ENCODE measurements at regions not wholly inside any gene's neighbourhood (a gene's known extent, or its start where the extent isn't known, plus 50 kb on each side); places are given as distances from the start of the nearest gene placed in this dataset.

DNA sequence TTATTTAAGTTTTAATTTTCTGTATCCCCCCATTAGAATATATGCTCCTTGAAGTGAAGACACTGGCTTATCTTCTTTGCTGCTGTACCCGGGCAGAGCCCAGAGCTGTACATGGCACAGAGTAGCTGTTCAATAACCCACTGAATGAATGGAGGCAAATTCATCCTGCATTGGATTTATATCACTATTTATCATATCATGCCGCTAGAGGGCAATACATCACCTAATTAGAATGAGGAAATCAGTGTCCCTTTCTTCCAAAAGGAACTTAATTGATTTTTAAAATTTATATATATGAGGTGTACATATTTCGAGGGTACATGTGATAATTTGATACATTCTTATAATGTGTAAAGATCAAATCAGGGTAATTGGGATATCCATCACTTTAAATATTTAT is 89.2 kb upstream of the TMEM260 start:
- H3K4me3 ChIP-seq (ENCODE audit: low read length): no peak overlapping the region
- Mint-ChIP-seq H3K9me3 (no peaks in the 10 kb centered on the region), H3K4me3 (no peak overlapping the region), H3K27me3 (peaks cover 10% of the 10 kb centered on the region), H3K36me3 (ENCODE audit: low read depth) (no peaks in the 10 kb centered on the region), H3K4me1 (ENCODE audit: low read depth) (peaks cover 11% of the 10 kb centered on the region), H3K27ac (no peak overlapping the region)
- intact Hi-C loops (cut with DNase I, micrococcal nuclease): loop anchor here (1.0 to 10.0 kb wide), 3 partner anchors 712 to 1584 kb away; no protein-coding TSS in a partner anchor
- DNase-seq (peak in 3 of 14 experiments; percentile 44 to 55 (median 50)), ATAC-seq (ENCODE audit: poor library complexity) (peak; percentile 37)
- no peaks in the 10 kb centered on the region for H3K36me3 ChIP-seq (ENCODE audit: insufficient read depth, low read length)
- no peaks in the 10 kb centered on the region for H3K27me3 ChIP-seq (ENCODE audit: control insufficient read depth in 1 of 2, insufficient read depth in 2 of 2, low read length in 2 of 2)
- peaks cover 5% of the 10 kb centered on the region for H3K4me1 ChIP-seq (ENCODE audit: insufficient read depth, low read length)
- ChIA-PET POLR2A (interaction anchor here (0.8 kb wide), 1 partner anchor 16 kb away, joined by 3 read pairs; no protein-coding TSS in a partner anchor), CTCF (interaction anchor here (0.9 to 2.5 kb wide), 5 partner anchors 8 to 827 kb away, joined by 3 to 8 read pairs (median 5); no protein-coding TSS in a partner anchor)
- no peak overlapping the region for H3K27ac ChIP-seq (ENCODE audit: low read depth in 1 of 2, low read length in 2 of 2)
- H3K9me3 ChIP-seq (ENCODE audit: control insufficient read depth in 1 of 2, insufficient read depth in 1 of 2, low read length in 2 of 2): no peaks in the 10 kb centered on the region
- TF ChIP-seq, protein P1, sequence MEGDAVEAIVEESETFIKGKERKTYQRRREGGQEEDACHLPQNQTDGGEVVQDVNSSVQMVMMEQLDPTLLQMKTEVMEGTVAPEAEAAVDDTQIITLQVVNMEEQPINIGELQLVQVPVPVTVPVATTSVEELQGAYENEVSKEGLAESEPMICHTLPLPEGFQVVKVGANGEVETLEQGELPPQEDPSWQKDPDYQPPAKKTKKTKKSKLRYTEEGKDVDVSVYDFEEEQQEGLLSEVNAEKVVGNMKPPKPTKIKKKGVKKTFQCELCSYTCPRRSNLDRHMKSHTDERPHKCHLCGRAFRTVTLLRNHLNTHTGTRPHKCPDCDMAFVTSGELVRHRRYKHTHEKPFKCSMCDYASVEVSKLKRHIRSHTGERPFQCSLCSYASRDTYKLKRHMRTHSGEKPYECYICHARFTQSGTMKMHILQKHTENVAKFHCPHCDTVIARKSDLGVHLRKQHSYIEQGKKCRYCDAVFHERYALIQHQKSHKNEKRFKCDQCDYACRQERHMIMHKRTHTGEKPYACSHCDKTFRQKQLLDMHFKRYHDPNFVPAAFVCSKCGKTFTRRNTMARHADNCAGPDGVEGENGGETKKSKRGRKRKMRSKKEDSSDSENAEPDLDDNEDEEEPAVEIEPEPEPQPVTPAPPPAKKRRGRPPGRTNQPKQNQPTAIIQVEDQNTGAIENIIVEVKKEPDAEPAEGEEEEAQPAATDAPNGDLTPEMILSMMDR (IDR thresholded peaks at IDR 0.05): peak; percentile 77

- Histone ChIP-seq H3K27ac (ENCODE audit: low read depth in 1 of 2, low read length in 2 of 2) (no peak overlapping the region), H3K4me3 (ENCODE audit: low read length) (no peak overlapping the region), H3K4me1 (ENCODE audit: insufficient read depth, low read length) (peaks cover 5% of the 10 kb centered on the region), H3K36me3 (ENCODE audit: insufficient read depth, low read length) (no peaks in the 10 kb centered on the region), H3K9me3 (ENCODE audit: control insufficient read depth in 1 of 2, insufficient read depth in 1 of 2, low read length in 2 of 2) (no peaks in the 10 kb centered on the region), H3K27me3 (ENCODE audit: control insufficient read depth in 1 of 2, insufficient read depth in 2 of 2, low read length in 2 of 2) (no peaks in the 10 kb centered on the region)
- Mint-ChIP-seq H3K4me3 (no peak overlapping the region), H3K9me3 (no peaks in the 10 kb centered on the region), H3K27me3 (peaks cover 10% of the 10 kb centered on the region), H3K4me1 (ENCODE audit: low read depth) (peaks cover 11% of the 10 kb centered on the region), H3K36me3 (ENCODE audit: low read depth) (no peaks in the 10 kb centered on the region), H3K27ac (no peak overlapping the region)
- DNase-seq: peak in 6 of 14 experiments; percentile 3 to 60 (median 31)
- peak; percentile 48 for ATAC-seq (ENCODE audit: poor library complexity)
- POLR2A ChIA-PET: no interaction called here
- CTCF ChIA-PET: interaction anchor here (0.9 to 2.5 kb wide), 5 partner anchors 9 to 826 kb away, joined by 3 to 8 read pairs (median 5); no protein-coding TSS in a partner anchor
- intact Hi-C loops (cut with DNase I, micrococcal nuclease): loop anchor here (1.0 to 10.0 kb wide), 3 partner anchors 711 to 1583 kb away; no protein-coding TSS in a partner anchor
- TF ChIP-seq, protein P1 (IDR thresholded peaks at IDR 0.05): peak; percentile 55
These were observed 88.0 kb upstream of the TMEM260 start for GRCh38 chr14:56491299-56492285.

DNA sequence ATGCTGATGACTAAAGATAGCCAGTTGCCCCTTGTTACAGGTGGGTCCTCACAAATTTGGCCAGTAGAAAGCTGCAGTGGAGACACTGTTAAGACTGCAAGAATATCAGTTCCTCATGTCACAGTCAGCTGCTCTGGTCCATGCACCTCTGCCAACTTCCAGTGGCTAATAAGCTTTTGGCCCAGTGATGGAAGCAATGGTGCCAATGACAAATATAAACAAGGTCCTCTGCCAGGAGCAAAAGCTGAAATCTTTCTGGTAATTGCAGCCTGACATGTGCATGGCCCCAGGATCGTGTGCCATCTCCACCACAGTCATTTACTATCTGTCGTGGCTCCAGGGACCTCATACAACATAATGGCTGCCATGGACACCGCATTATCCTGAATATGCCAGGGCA is 85.4 kb upstream of the TMEM260 start:
- intact Hi-C loops (cut with DNase I, micrococcal nuclease): loop anchor here (5.0 to 10.0 kb wide), 2 partner anchors 708 to 1581 kb away; no protein-coding TSS in a partner anchor
- Histone ChIP-seq H3K4me3 (ENCODE audit: low read length) (no peak overlapping the region), H3K9me3 (ENCODE audit: control insufficient read depth in 1 of 2, insufficient read depth in 1 of 2, low read length in 2 of 2) (no peaks in the 10 kb centered on the region), H3K36me3 (ENCODE audit: insufficient read depth, low read length) (no peaks in the 10 kb centered on the region), H3K4me1 (ENCODE audit: insufficient read depth, low read length) (peaks cover 5% of the 10 kb centered on the region), H3K27ac (ENCODE audit: low read depth in 1 of 2, low read length in 2 of 2) (no peak overlapping the region), H3K27me3 (ENCODE audit: control insufficient read depth in 1 of 2, insufficient read depth in 2 of 2, low read length in 2 of 2) (no peaks in the 10 kb centered on the region)
- peaks cover 11% of the 10 kb centered on the region for H3K4me1 Mint-ChIP-seq (ENCODE audit: low read depth)
- no peak overlapping the region for H3K27ac Mint-ChIP-seq
- no peak for DNase-seq
- H3K9me3 Mint-ChIP-seq: no peaks in the 10 kb centered on the region
- no peaks in the 10 kb centered on the region for H3K36me3 Mint-ChIP-seq (ENCODE audit: low read depth)
- TF ChIP-seq, protein P1 (IDR thresholded peaks at IDR 0.05): no peak
- ATAC-seq (ENCODE audit: poor library complexity): no peak
- no peak overlapping the region for H3K4me3 Mint-ChIP-seq
- ChIA-PET CTCF (no interaction called here), POLR2A (no interaction called here)
- peaks cover 8% of the 10 kb centered on the region for H3K27me3 Mint-ChIP-seq

All from CD4-positive, alpha-beta T cell (primary cell).